SK-N-SH treated with all-trans-retinoic acid at 6 μM for 48 hours (cell line): ENCODE measurements at regions not wholly inside any gene's neighbourhood (a gene's known extent, or its start where the extent isn't known, plus 50 kb on each side); places are given as distances from the start of the nearest gene placed in this dataset.

Experiments used
- BACH2 ChIP-seq: fragments of 250-450 bp; sonication (Bioruptor Pico); IDR thresholded peaks from 2 replicates; pipeline ENCODE4 v1.9.0; 2021; ENCODE audit warnings: mild to moderate bottlenecking, borderline replicate concordance
- CSDC2 ChIP-seq: fragments of 250-450 bp; sonication (Bioruptor Pico); IDR thresholded peaks from 2 replicates; pipeline ENCODE4 v1.5.0; 2020; ENCODE audit warnings: mild to moderate bottlenecking, moderate library complexity
- ISL1 ChIP-seq: fragments of 250-450 bp; sonication (Bioruptor Pico); IDR thresholded peaks from 2 replicates; pipeline ENCODE4 v2.1.2; 2022; ENCODE audit warnings: mild to moderate bottlenecking, moderate library complexity
- OSR1 ChIP-seq: fragments of 250-450 bp; sonication (Bioruptor Pico); IDR thresholded peaks from 2 replicates; pipeline ENCODE4 v1.8.0; 2022; ENCODE audit warnings: moderate library complexity, mild to moderate bottlenecking, inconsistent platforms
- PPARA ChIP-seq: fragments of 250-450 bp; sonication (Bioruptor Pico); IDR thresholded peaks from 2 replicates; pipeline ENCODE4 v1.5.0; 2020; ENCODE audit warnings: mild to moderate bottlenecking, borderline replicate concordance
- RARB ChIP-seq: fragments of 250-450 bp; sonication (Bioruptor Pico); IDR thresholded peaks from 2 replicates; pipeline ENCODE4 v1.8.0; 2021; ENCODE audit warnings: mild to moderate bottlenecking, moderate library complexity
- TCF4 ChIP-seq: fragments of 250-450 bp; sonication (Bioruptor Pico); IDR thresholded peaks from 2 replicates; pipeline ENCODE4 v1.8.0; 2021; ENCODE audit warnings: mild to moderate bottlenecking, moderate library complexity, borderline replicate concordance
- TSHZ2 ChIP-seq: fragments of 250-450 bp; sonication (Bioruptor Pico); IDR thresholded peaks from 2 replicates; pipeline ENCODE4 v1.5.0; 2020; ENCODE audit warnings: mild to moderate bottlenecking, moderate library complexity
- ZC3H10 ChIP-seq: fragments of 250-450 bp; sonication (Bioruptor Pico); IDR thresholded peaks from 2 replicates; pipeline ENCODE4 v1.5.1; 2021; ENCODE audit warnings: mild to moderate bottlenecking, moderate library complexity
- ZNF70 ChIP-seq: fragments of 450-650 bp; formaldehyde crosslinking; IDR thresholded peaks from 2 replicates; pipeline ENCODE4 v1.5.0; 2020; ENCODE audit warnings: mild to moderate bottlenecking, moderate library complexity
- TF ChIP-seq, protein P1 (sequence below): fragments of 250-450 bp; sonication (Bioruptor Pico); IDR thresholded peaks from 2 replicates; pipeline ENCODE4 v1.8.0; 2020; ENCODE audit warnings: mild to moderate bottlenecking, moderate library complexity, borderline replicate concordance
- TF ChIP-seq, protein P2 (sequence below): fragments of 250-450 bp; sonication (Bioruptor Pico); IDR thresholded peaks from 2 replicates; pipeline ENCODE4 v1.8.0; 2021; ENCODE audit warnings: low read depth, mild to moderate bottlenecking, moderate library complexity, borderline replicate concordance

GRCh38 chr1:31515056-31515775 is 61.1 kb upstream of the TINAGL1 start:
- TF ChIP-seq TSHZ2, result no peak
- TF ChIP-seq, protein P1, sequence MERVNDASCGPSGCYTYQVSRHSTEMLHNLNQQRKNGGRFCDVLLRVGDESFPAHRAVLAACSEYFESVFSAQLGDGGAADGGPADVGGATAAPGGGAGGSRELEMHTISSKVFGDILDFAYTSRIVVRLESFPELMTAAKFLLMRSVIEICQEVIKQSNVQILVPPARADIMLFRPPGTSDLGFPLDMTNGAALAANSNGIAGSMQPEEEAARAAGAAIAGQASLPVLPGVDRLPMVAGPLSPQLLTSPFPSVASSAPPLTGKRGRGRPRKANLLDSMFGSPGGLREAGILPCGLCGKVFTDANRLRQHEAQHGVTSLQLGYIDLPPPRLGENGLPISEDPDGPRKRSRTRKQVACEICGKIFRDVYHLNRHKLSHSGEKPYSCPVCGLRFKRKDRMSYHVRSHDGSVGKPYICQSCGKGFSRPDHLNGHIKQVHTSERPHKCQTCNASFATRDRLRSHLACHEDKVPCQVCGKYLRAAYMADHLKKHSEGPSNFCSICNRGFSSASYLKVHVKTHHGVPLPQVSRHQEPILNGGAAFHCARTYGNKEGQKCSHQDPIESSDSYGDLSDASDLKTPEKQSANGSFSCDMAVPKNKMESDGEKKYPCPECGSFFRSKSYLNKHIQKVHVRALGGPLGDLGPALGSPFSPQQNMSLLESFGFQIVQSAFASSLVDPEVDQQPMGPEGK, result no peak
- TF ChIP-seq ZC3H10, result no peak
- TF ChIP-seq, protein P2, sequence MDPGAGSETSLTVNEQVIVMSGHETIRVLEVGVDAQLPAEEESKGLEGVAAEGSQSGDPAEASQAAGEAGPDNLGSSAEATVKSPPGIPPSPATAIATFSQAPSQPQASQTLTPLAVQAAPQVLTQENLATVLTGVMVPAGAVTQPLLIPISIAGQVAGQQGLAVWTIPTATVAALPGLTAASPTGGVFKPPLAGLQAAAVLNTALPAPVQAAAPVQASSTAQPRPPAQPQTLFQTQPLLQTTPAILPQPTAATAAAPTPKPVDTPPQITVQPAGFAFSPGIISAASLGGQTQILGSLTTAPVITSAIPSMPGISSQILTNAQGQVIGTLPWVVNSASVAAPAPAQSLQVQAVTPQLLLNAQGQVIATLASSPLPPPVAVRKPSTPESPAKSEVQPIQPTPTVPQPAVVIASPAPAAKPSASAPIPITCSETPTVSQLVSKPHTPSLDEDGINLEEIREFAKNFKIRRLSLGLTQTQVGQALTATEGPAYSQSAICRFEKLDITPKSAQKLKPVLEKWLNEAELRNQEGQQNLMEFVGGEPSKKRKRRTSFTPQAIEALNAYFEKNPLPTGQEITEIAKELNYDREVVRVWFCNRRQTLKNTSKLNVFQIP, result no peak
- TF ChIP-seq BACH2 (CRISPR knock-in tag), result no peak
- no peak for TF ChIP-seq ISL1 (CRISPR knock-in tag)
- TF ChIP-seq OSR1, result no peak
- no peak for TF ChIP-seq PPARA (CRISPR knock-in tag)
- no peak for TF ChIP-seq ZNF70
- TF ChIP-seq CSDC2 (CRISPR knock-in tag), result no peak
- TF ChIP-seq RARB, result no peak
- no peak for TF ChIP-seq TCF4 (CRISPR knock-in tag)
